Naive B cell (primary cell): ENCODE measurements at regions not wholly inside any gene's neighbourhood (a gene's known extent, or its start where the extent isn't known, plus 50 kb on each side); places are given as distances from the start of the nearest gene placed in this dataset.

Experiments
- ATAC-seq, 2 donors: fragments of 150-1000 bp; cut with Tn5 transposase; 2 replicates each; pipeline ENCODE4 v1.10.0; 2021; ENCODE audit warnings: low read depth in 2 of 2, mild to moderate bottlenecking in 2 of 2, moderate library complexity in 2 of 2
- DNase-seq: peaks from one replicate; pipeline ENCODE4 v3.0.0; 2022
- H3K27ac Mint-ChIP-seq, 6 donors: one replicate each; pipeline ENCODE4 v1.8.0; 2020 to 2022; ENCODE audit warnings: mild to moderate bottlenecking in 6 of 6, mixed read lengths in 6 of 6, moderate library complexity in 5 of 6, inconsistent platforms in 2 of 6
- H3K27me3 Mint-ChIP-seq, 3 donors: one replicate each; pipeline ENCODE4 v1.8.0; 2021 to 2022; ENCODE audit warnings: mixed read lengths in 3 of 3, mild to moderate bottlenecking in 1 of 3
- H3K36me3 Mint-ChIP-seq, 2 donors: one replicate each; pipeline ENCODE4 v1.8.0; 2020 to 2022; ENCODE audit warnings: mixed read lengths in 2 of 2, inconsistent platforms in 1 of 2, mild to moderate bottlenecking in 1 of 2
- H3K4me1 Mint-ChIP-seq, 3 donors: one replicate each; pipeline ENCODE4 v1.8.0; 2020 to 2022; ENCODE audit warnings: mixed read lengths in 3 of 3, inconsistent platforms in 1 of 3, mild to moderate bottlenecking in 1 of 3, moderate library complexity in 1 of 3
- H3K4me3 Mint-ChIP-seq, 8 donors: one replicate each; pipeline ENCODE4 v1.8.0; 2020 to 2022; ENCODE audit warnings: mild to moderate bottlenecking in 8 of 8, mixed read lengths in 8 of 8, moderate library complexity in 8 of 8, inconsistent platforms in 2 of 8
- H3K9me3 Mint-ChIP-seq, 7 donors: one replicate each; pipeline ENCODE4 v1.8.0; 2020 to 2022; ENCODE audit warnings: mixed read lengths in 7 of 7, mild to moderate bottlenecking in 5 of 7, inconsistent platforms in 2 of 7, moderate library complexity in 1 of 7

- H3K4me3 Mint-ChIP-seq = no peak overlapping the region
- DNase-seq (no peak), ATAC-seq (no peak)
- H3K36me3 Mint-ChIP-seq = no peaks in the 10 kb centered on the region
- peaks cover 0 to 3% (median 0%) of the 10 kb centered on the region in 7 donors for H3K9me3 Mint-ChIP-seq
- H3K4me1 Mint-ChIP-seq = no peaks in the 10 kb centered on the region
- no peak overlapping the region for H3K27ac Mint-ChIP-seq
- H3K27me3 Mint-ChIP-seq = peaks cover 27 to 42% (median 33%) of the 10 kb centered on the region in 3 donors
Measured at GRCh38 chr6:1240766-1241318, 71.1 kb upstream of the FOXQ1 start.

GRCh38 chr6:1239805-1240204 lies 72.1 kb upstream of the FOXQ1 start:
- Mint-ChIP-seq H3K4me1 (no peaks in the 10 kb centered on the region), H3K27me3 (peaks cover 23 to 40% (median 33%) of the 10 kb centered on the region in 3 donors), H3K9me3 (peaks cover 0 to 3% (median 0%) of the 10 kb centered on the region in 7 donors), H3K27ac (no peak overlapping the region), H3K36me3 (no peaks in the 10 kb centered on the region), H3K4me3 (no peak overlapping the region)
- ATAC-seq (no peak), DNase-seq (no peak)

- Mint-ChIP-seq H3K4me3 (no peak overlapping the region), H3K27ac (no peak overlapping the region), H3K27me3 (peaks cover 22 to 39% (median 38%) of the 10 kb centered on the region in 3 donors), H3K9me3 (peaks cover 0 to 3% (median 0%) of the 10 kb centered on the region in 7 donors), H3K4me1 (no peaks in the 10 kb centered on the region), H3K36me3 (no peaks in the 10 kb centered on the region)
- DNase-seq (no peak), ATAC-seq (no peak)
Measured at GRCh38 chr6:1238040-1238439, 73.9 kb upstream of the FOXQ1 start.

GRCh38 chr6:1237636-1238035 lies 74.3 kb upstream of the FOXQ1 start:
- H3K9me3 Mint-ChIP-seq = peaks cover 0 to 3% (median 0%) of the 10 kb centered on the region in 7 donors
- no peaks in the 10 kb centered on the region for H3K36me3 Mint-ChIP-seq
- no peaks in the 10 kb centered on the region for H3K4me1 Mint-ChIP-seq
- H3K27me3 Mint-ChIP-seq = peaks cover 20 to 39% (median 36%) of the 10 kb centered on the region in 3 donors
- DNase-seq (no peak), ATAC-seq (no peak)
- H3K4me3 Mint-ChIP-seq = no peak overlapping the region
- H3K27ac Mint-ChIP-seq = no peak overlapping the region

GRCh38 chr6:1235825-1236224 lies 76.1 kb upstream of the FOXQ1 start:
- peaks cover 15 to 41% (median 32%) of the 10 kb centered on the region in 3 donors for H3K27me3 Mint-ChIP-seq
- H3K4me1 Mint-ChIP-seq = no peaks in the 10 kb centered on the region
- DNase-seq (no peak), ATAC-seq (no peak)
- peaks cover 0 to 3% (median 0%) of the 10 kb centered on the region in 7 donors for H3K9me3 Mint-ChIP-seq
- H3K4me3 Mint-ChIP-seq = no peak overlapping the region
- H3K36me3 Mint-ChIP-seq = no peaks in the 10 kb centered on the region
- H3K27ac Mint-ChIP-seq = no peak overlapping the region

- ATAC-seq (no peak), DNase-seq (no peak)
- Mint-ChIP-seq H3K4me3 (no peak overlapping the region), H3K9me3 (peaks cover 0 to 3% (median 0%) of the 10 kb centered on the region in 7 donors), H3K4me1 (no peaks in the 10 kb centered on the region), H3K27ac (peak overlapping the region in 1 of 6 donors; percentile 77), H3K27me3 (peaks cover 10 to 39% (median 34%) of the 10 kb centered on the region in 3 donors), H3K36me3 (no peaks in the 10 kb centered on the region)
Measured at GRCh38 chr6:1233924-1234323, 78.0 kb upstream of the FOXQ1 start.

GRCh38 chr6:1232578-1232977 lies 79.3 kb upstream of the FOXQ1 start:
- DNase-seq (no peak), ATAC-seq (no peak)
- H3K27me3 Mint-ChIP-seq = peaks cover 5 to 30% (median 24%) of the 10 kb centered on the region in 3 donors
- no peaks in the 10 kb centered on the region for H3K4me1 Mint-ChIP-seq
- peaks cover 0 to 2% (median 0%) of the 10 kb centered on the region in 7 donors for H3K9me3 Mint-ChIP-seq
- H3K4me3 Mint-ChIP-seq = peak overlapping the region in 1 of 8 donors; percentile 7
- no peaks in the 10 kb centered on the region for H3K36me3 Mint-ChIP-seq
- peak overlapping the region in 1 of 6 donors; percentile 27 for H3K27ac Mint-ChIP-seq

GRCh38 chr6:1231941-1232340 lies 80.0 kb upstream of the FOXQ1 start:
- DNase-seq (no peak), ATAC-seq (no peak)
- Mint-ChIP-seq H3K4me3 (no peak overlapping the region), H3K27ac (peak overlapping the region in 1 of 6 donors; percentile 77), H3K27me3 (peaks cover 4 to 29% (median 22%) of the 10 kb centered on the region in 3 donors), H3K9me3 (peaks cover 0 to 2% (median 0%) of the 10 kb centered on the region in 7 donors), H3K4me1 (no peaks in the 10 kb centered on the region), H3K36me3 (no peaks in the 10 kb centered on the region)

- H3K27ac Mint-ChIP-seq = no peak overlapping the region
- no peak overlapping the region for H3K4me3 Mint-ChIP-seq
- peaks cover 0 to 2% (median 0%) of the 10 kb centered on the region in 7 donors for H3K9me3 Mint-ChIP-seq
- H3K4me1 Mint-ChIP-seq = no peaks in the 10 kb centered on the region
- H3K27me3 Mint-ChIP-seq = peaks cover 4 to 38% (median 31%) of the 10 kb centered on the region in 3 donors
- DNase-seq (no peak), ATAC-seq (no peak)
- no peaks in the 10 kb centered on the region for H3K36me3 Mint-ChIP-seq
Measured at GRCh38 chr6:1230689-1231605, 81.0 kb upstream of the FOXQ1 start.

GRCh38 chr6:1230281-1230680 lies 81.6 kb upstream of the FOXQ1 start:
- H3K36me3 Mint-ChIP-seq = no peaks in the 10 kb centered on the region
- H3K9me3 Mint-ChIP-seq = peaks cover 0 to 2% (median 0%) of the 10 kb centered on the region in 7 donors
- H3K4me1 Mint-ChIP-seq = no peaks in the 10 kb centered on the region
- DNase-seq = no peak
- H3K27me3 Mint-ChIP-seq = peaks cover 6 to 44% (median 31%) of the 10 kb centered on the region in 3 donors
- ATAC-seq = no peak
- H3K27ac Mint-ChIP-seq = no peak overlapping the region
- no peak overlapping the region for H3K4me3 Mint-ChIP-seq

GRCh38 chr6:1229808-1230207 lies 82.1 kb upstream of the FOXQ1 start:
- no peaks in the 10 kb centered on the region for H3K36me3 Mint-ChIP-seq

GRCh38 chr6:1229301-1229700 lies 82.6 kb upstream of the FOXQ1 start:
- Mint-ChIP-seq H3K27me3 (peaks cover 8 to 43% (median 28%) of the 10 kb centered on the region in 3 donors), H3K4me1 (no peaks in the 10 kb centered on the region), H3K27ac (no peak overlapping the region)

More at GRCh38 chr6:1229808-1230207, 82.1 kb upstream of the FOXQ1 start:
- Mint-ChIP-seq H3K9me3 (peaks cover 0 to 2% (median 0%) of the 10 kb centered on the region in 7 donors), H3K4me1 (no peaks in the 10 kb centered on the region), H3K27ac (no peak overlapping the region), H3K27me3 (peaks cover 9 to 48% (median 31%) of the 10 kb centered on the region in 3 donors), H3K4me3 (no peak overlapping the region)
- DNase-seq (no peak), ATAC-seq (no peak)

GRCh38 chr6:1228754-1229191 lies 83.1 kb upstream of the FOXQ1 start:
- ATAC-seq (no peak), DNase-seq (no peak)
- no peak overlapping the region for H3K4me3 Mint-ChIP-seq
- H3K4me1 Mint-ChIP-seq = no peaks in the 10 kb centered on the region
- peaks cover 0 to 4% (median 0%) of the 10 kb centered on the region in 7 donors for H3K9me3 Mint-ChIP-seq
- H3K27me3 Mint-ChIP-seq = peaks cover 4 to 38% (median 23%) of the 10 kb centered on the region in 3 donors
- no peaks in the 10 kb centered on the region for H3K36me3 Mint-ChIP-seq
- no peak overlapping the region for H3K27ac Mint-ChIP-seq

More at GRCh38 chr6:1229301-1229700, 82.6 kb upstream of the FOXQ1 start:
- DNase-seq = no peak
- ATAC-seq = no peak
- no peaks in the 10 kb centered on the region for H3K36me3 Mint-ChIP-seq
- peaks cover 0 to 2% (median 0%) of the 10 kb centered on the region in 7 donors for H3K9me3 Mint-ChIP-seq
- H3K4me3 Mint-ChIP-seq = no peak overlapping the region
